ENCODE measurements at regions not wholly inside any gene's neighbourhood (a gene's known extent, or its start where the extent isn't known, plus 50 kb on each side); places are given as distances from the start of the nearest gene placed in this dataset.

GRCh38 chr14:34300330-34300729, 161.7 kb downstream of the SPTSSA start:
- intact Hi-C loops (cut with micrococcal nuclease; ENCODE audit: unreplicated experiment) (loop anchor here (5.0 kb wide), 1 partner anchor 1723 kb away; no protein-coding TSS in a partner anchor), in situ Hi-C loops (cut with HindIII; ENCODE audit: extremely low pct_ligation_motif_present, low pct_unique_long_range_greater_than_20kb) (loop anchor here (5.0 to 25.0 kb wide), 2 partner anchors 463 to 1588 kb away; no protein-coding TSS in a partner anchor)
- WGBS (ENCODE audit: low lambda C conversion rate): 43% methylated on average over 3 of the region's 3 CpGs
- no peaks in the 10 kb centered on the region for H4K20me1 ChIP-seq (ENCODE audit: insufficient read depth, low read length)
- ChIA-PET POLR2A (no interaction called here), CTCF (ENCODE audit: low intra/inter-chr PET ratio, low total read pairs) (interaction anchor here (1.1 to 1.4 kb wide), 2 partner anchors 461 to 508 kb away, joined by 3 to 8 read pairs; no protein-coding TSS in a partner anchor)
- peaks cover 9% of the 10 kb centered on the region for H3K4me1 ChIP-seq (ENCODE audit: insufficient read depth, low read length)
- BruUV-seq (replicated peaks): no TSS peak
- FAIRE-seq (no peak), DNase-seq (ENCODE audit: low spot score) (no peak), ATAC-seq (no peak)
- no peaks in the 10 kb centered on the region for H3K36me3 ChIP-seq (replicated peaks in 1 of 2; ENCODE audit: control insufficient read depth in 1 of 2, insufficient read depth in 2 of 2, low read length in 2 of 2)
- H3K27ac ChIP-seq (ENCODE audit: extremely low read length, insufficient read depth, low read length): no peak overlapping the region
- no peak overlapping the region for H3K9ac ChIP-seq (ENCODE audit: insufficient read depth, low read depth, low read length)
- no peak overlapping the region for H3K4me2 ChIP-seq (ENCODE audit: low read depth, low read length)
- H3K79me2 ChIP-seq (ENCODE audit: insufficient read depth, low read length): no peaks in the 10 kb centered on the region
- peaks cover 15% of the 10 kb centered on the region for H3K9me3 ChIP-seq (ENCODE audit: low read length)
- no peak overlapping the region for H3K4me3 ChIP-seq (replicated peaks in 1 of 3; ENCODE audit: insufficient read depth in 1 of 3, low read depth in 2 of 3, low read length in 3 of 3)
- H3K27me3 ChIP-seq (ENCODE audit: control insufficient read depth in 1 of 2, insufficient read depth in 2 of 2, low read length in 2 of 2): 0 out of 5 replicates have a peak, but pooled peaks cover 0 to 6% of the 10 kb centered on the region in 2 experiments
- no peak overlapping the region for H2AFZ ChIP-seq (ENCODE audit: low read length)
- TF ChIP-seq KDM5A (IDR thresholded peaks at IDR 0.05; ENCODE audit: borderline replicate concordance, low read length) (no peak), SNRNP70 (IDR thresholded peaks at IDR 0.05; ENCODE audit: low read depth, low read length) (no peak), ATF7 (IDR thresholded peaks at IDR 0.05) (peak; percentile 79), ATF7 (CRISPR knock-in tag; IDR thresholded peaks at IDR 0.05) (no peak), NR2F6 (IDR thresholded peaks at IDR 0.05) (no peak), NR2F6 (CRISPR knock-in tag; IDR thresholded peaks at IDR 0.05) (no peak), MLLT10 (CRISPR knock-in tag; IDR thresholded peaks at IDR 0.05) (no peak)

DNA sequence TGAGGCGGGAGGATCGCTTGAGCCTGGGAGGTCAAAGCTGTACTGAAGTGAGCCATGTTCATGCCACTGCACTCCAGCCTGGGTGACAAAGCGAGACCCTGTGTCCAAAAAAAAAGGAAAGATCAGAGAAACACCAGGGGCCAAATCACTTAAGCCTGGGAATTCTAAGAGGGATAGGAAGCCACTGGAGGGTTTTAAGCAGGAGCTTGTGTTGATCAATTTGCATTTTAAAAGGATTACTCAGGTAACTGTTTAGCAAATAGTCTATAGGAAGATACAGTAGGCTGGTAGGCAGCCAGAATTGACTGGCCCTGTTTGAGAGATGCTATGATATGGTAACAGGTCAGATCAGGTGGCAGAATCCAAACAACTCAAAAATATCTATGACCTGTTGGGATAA, 162.7 kb downstream of the SPTSSA start:
- no TSS peak for BruUV-seq (replicated peaks)
- Histone ChIP-seq H3K4me1 (ENCODE audit: insufficient read depth, low read length) (peaks cover 9% of the 10 kb centered on the region), H3K4me2 (ENCODE audit: low read depth, low read length) (no peak overlapping the region), H3K27me3 (ENCODE audit: control insufficient read depth in 1 of 2, insufficient read depth in 2 of 2, low read length in 2 of 2) (no peaks in the 10 kb centered on the region), H3K36me3 (replicated peaks in 1 of 2; ENCODE audit: control insufficient read depth in 1 of 2, insufficient read depth in 2 of 2, low read length in 2 of 2) (no peaks in the 10 kb centered on the region), H3K4me3 (replicated peaks in 1 of 3; ENCODE audit: insufficient read depth in 1 of 3, low read depth in 2 of 3, low read length in 3 of 3) (no peak overlapping the region), H3K79me2 (ENCODE audit: insufficient read depth, low read length) (no peaks in the 10 kb centered on the region), H3K9ac (ENCODE audit: insufficient read depth, low read depth, low read length) (no peak overlapping the region), H3K9me3 (ENCODE audit: low read length) (peaks cover 15% of the 10 kb centered on the region), H2AFZ (ENCODE audit: low read length) (no peak overlapping the region), H3K27ac (ENCODE audit: extremely low read length, insufficient read depth, low read length) (no peak overlapping the region), H4K20me1 (ENCODE audit: insufficient read depth, low read length) (no peaks in the 10 kb centered on the region)
- in situ Hi-C loops (cut with HindIII; ENCODE audit: extremely low pct_ligation_motif_present, low pct_unique_long_range_greater_than_20kb): no loop called here
- CTCF ChIA-PET (ENCODE audit: low intra/inter-chr PET ratio, low total read pairs): no interaction called here
- FAIRE-seq (no peak), ATAC-seq (no peak), DNase-seq (ENCODE audit: low spot score) (no peak)
- intact Hi-C loops (cut with micrococcal nuclease; ENCODE audit: unreplicated experiment): no loop called here
- WGBS (ENCODE audit: low lambda C conversion rate): 48% methylated on average over 3 of the region's 3 CpGs
- TF ChIP-seq, protein P1, sequence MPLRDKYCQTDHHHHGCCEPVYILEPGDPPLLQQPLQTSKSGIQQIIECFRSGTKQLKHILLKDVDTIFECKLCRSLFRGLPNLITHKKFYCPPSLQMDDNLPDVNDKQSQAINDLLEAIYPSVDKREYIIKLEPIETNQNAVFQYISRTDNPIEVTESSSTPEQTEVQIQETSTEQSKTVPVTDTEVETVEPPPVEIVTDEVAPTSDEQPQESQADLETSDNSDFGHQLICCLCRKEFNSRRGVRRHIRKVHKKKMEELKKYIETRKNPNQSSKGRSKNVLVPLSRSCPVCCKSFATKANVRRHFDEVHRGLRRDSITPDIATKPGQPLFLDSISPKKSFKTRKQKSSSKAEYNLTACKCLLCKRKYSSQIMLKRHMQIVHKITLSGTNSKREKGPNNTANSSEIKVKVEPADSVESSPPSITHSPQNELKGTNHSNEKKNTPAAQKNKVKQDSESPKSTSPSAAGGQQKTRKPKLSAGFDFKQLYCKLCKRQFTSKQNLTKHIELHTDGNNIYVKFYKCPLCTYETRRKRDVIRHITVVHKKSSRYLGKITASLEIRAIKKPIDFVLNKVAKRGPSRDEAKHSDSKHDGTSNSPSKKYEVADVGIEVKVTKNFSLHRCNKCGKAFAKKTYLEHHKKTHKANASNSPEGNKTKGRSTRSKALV (CRISPR knock-in tag; IDR thresholded peaks at IDR 0.05): no peak
- 0 out of 2 replicates have a peak, but pooled peaks have one; percentile 27 for TF ChIP-seq ZNF430 (CRISPR knock-in tag; IDR thresholded peaks at IDR 0.05)
- POLR2A ChIA-PET: no interaction called here

Measured in HepG2 (cell line).